SJCRH30 (cell line): ENCODE measurements at regions not wholly inside any gene's neighbourhood (a gene's known extent, or its start where the extent isn't known, plus 50 kb on each side); places are given as distances from the start of the nearest gene placed in this dataset.

ENCODE experiments used
- DNase-seq, 2 experiments: peaks; one replicate each; pipeline ENCODE4 v3.0.0-alpha.2; 2015 to 2020
- H3K27ac ChIP-seq: fragments of 250-450 bp; sonication (Bioruptor Pico); 2 replicates; pipeline ENCODE4 v1.5.1; 2020; ENCODE audit warnings: mild to moderate bottlenecking, moderate library complexity
- H3K27me3 ChIP-seq: fragments of 250-450 bp; sonication (Bioruptor Pico); 2 replicates; pipeline ENCODE4 v1.5.1; 2020; ENCODE audit warnings: mild to moderate bottlenecking, moderate library complexity
- H3K36me3 ChIP-seq: fragments of 250-450 bp; sonication (Bioruptor Pico); 2 replicates; pipeline ENCODE4 v1.5.1; 2020; ENCODE audit warnings: mild to moderate bottlenecking, moderate library complexity
- H3K4me1 ChIP-seq: fragments of 250-450 bp; sonication (Bioruptor Pico); 2 replicates; pipeline ENCODE4 v1.5.1; 2020; ENCODE audit warnings: mild to moderate bottlenecking, moderate library complexity
- H3K4me3 ChIP-seq: fragments of 250-450 bp; sonication (Bioruptor Pico); 2 replicates; pipeline ENCODE4 v1.5.1; 2020; ENCODE audit warnings: mild to moderate bottlenecking, moderate library complexity
- H3K9me3 ChIP-seq: fragments of 250-450 bp; sonication (Bioruptor Pico); replicated peaks from 2 replicates; pipeline ENCODE4 v1.5.1; 2020; ENCODE audit warnings: mild to moderate bottlenecking, moderate library complexity

GRCh38 chr2:228247335-228247734 is 65.8 kb upstream of the SPHKAP start:
- no peak for DNase-seq
- no peaks in the 10 kb centered on the region for H3K36me3 ChIP-seq

GRCh38 chr2:228245601-228246000 is 64.1 kb upstream of the SPHKAP start:
- Histone ChIP-seq H3K4me1 (no peaks in the 10 kb centered on the region), H3K36me3 (no peaks in the 10 kb centered on the region), H3K9me3 (no peaks in the 10 kb centered on the region), H3K27me3 (no peaks in the 10 kb centered on the region), H3K4me3 (no peak overlapping the region), H3K27ac (no peak overlapping the region)
- DNase-seq, result no peak

More at GRCh38 chr2:228247335-228247734, 65.8 kb upstream of the SPHKAP start:
- Histone ChIP-seq H3K4me3 (no peak overlapping the region), H3K27me3 (no peaks in the 10 kb centered on the region), H3K9me3 (no peaks in the 10 kb centered on the region), H3K4me1 (no peaks in the 10 kb centered on the region), H3K27ac (no peak overlapping the region)

- Histone ChIP-seq H3K9me3 (no peaks in the 10 kb centered on the region), H3K27me3 (no peaks in the 10 kb centered on the region), H3K4me1 (no peaks in the 10 kb centered on the region), H3K4me3 (no peak overlapping the region), H3K36me3 (no peaks in the 10 kb centered on the region), H3K27ac (no peak overlapping the region)
- no peak for DNase-seq
These were observed 61.1 kb upstream of the SPHKAP start for GRCh38 chr2:228242591-228242990.

GRCh38 chr2:228239907-228240561 is 58.5 kb upstream of the SPHKAP start:
- no peak for DNase-seq
- no peaks in the 10 kb centered on the region for H3K36me3 ChIP-seq
- no peaks in the 10 kb centered on the region for H3K4me1 ChIP-seq
- no peak overlapping the region for H3K27ac ChIP-seq
- no peaks in the 10 kb centered on the region for H3K27me3 ChIP-seq
- H3K4me3 ChIP-seq, result no peak overlapping the region
- H3K9me3 ChIP-seq, result no peaks in the 10 kb centered on the region

GRCh38 chr2:228239207-228239906 is 57.9 kb upstream of the SPHKAP start:
- Histone ChIP-seq H3K4me1 (no peaks in the 10 kb centered on the region), H3K36me3 (no peaks in the 10 kb centered on the region), H3K27ac (no peak overlapping the region), H3K9me3 (no peaks in the 10 kb centered on the region), H3K4me3 (no peak overlapping the region), H3K27me3 (no peaks in the 10 kb centered on the region)
- DNase-seq, result no peak
